ENCODE measurements at regions not wholly inside any gene's neighbourhood (a gene's known extent, or its start where the extent isn't known, plus 50 kb on each side); places are given as distances from the start of the nearest gene placed in this dataset.

- DNase-seq (ENCODE audit: low read depth, low spot score) = no peak
- no peak overlapping the region for H3K4me3 ChIP-seq (ENCODE audit: low read length)
Observed at GRCh38 chr10:10516346-10517130, 501.1 kb upstream of the CELF2 start.

GRCh38 chr10:10517866-10518265 is 499.8 kb upstream of the CELF2 start:
- no peak for DNase-seq (ENCODE audit: low read depth, low spot score)
- no peak overlapping the region for H3K4me3 ChIP-seq (ENCODE audit: low read length)

- no peak overlapping the region for H3K4me3 ChIP-seq (ENCODE audit: low read length)
- no peak for DNase-seq (ENCODE audit: low read depth, low spot score)
Observed at GRCh38 chr10:10519674-10520073, 498.0 kb upstream of the CELF2 start.

GRCh38 chr10:10520491-10521385 is 496.9 kb upstream of the CELF2 start:
- no peak overlapping the region for H3K4me3 ChIP-seq (ENCODE audit: low read length)
- DNase-seq (ENCODE audit: low read depth, low spot score) = no peak

- no peak overlapping the region for H3K4me3 ChIP-seq (ENCODE audit: low read length)
- DNase-seq (ENCODE audit: low read depth, low spot score) = no peak
Observed at GRCh38 chr10:10526846-10527245, 490.8 kb upstream of the CELF2 start.

GRCh38 chr10:10527861-10528562 is 489.7 kb upstream of the CELF2 start:
- DNase-seq (ENCODE audit: low read depth, low spot score) = no peak
- H3K4me3 ChIP-seq (ENCODE audit: low read length) = no peak overlapping the region

- no peak overlapping the region for H3K4me3 ChIP-seq (ENCODE audit: low read length)
- no peak for DNase-seq (ENCODE audit: low read depth, low spot score)
Observed at GRCh38 chr10:10528563-10528910, 489.1 kb upstream of the CELF2 start.

- H3K4me3 ChIP-seq (ENCODE audit: low read length) = no peak overlapping the region
- no peak for DNase-seq (ENCODE audit: low read depth, low spot score)
Observed at GRCh38 chr10:10530313-10530712, 487.4 kb upstream of the CELF2 start.

GRCh38 chr10:10532236-10532635 is 485.4 kb upstream of the CELF2 start:
- no peak for DNase-seq (ENCODE audit: low read depth, low spot score)
- no peak overlapping the region for H3K4me3 ChIP-seq (ENCODE audit: low read length)

GRCh38 chr10:10532826-10533225 is 484.8 kb upstream of the CELF2 start:
- H3K4me3 ChIP-seq (ENCODE audit: low read length) = no peak overlapping the region
- no peak for DNase-seq (ENCODE audit: low read depth, low spot score)

GRCh38 chr10:10533437-10533836 is 484.2 kb upstream of the CELF2 start:
- no peak overlapping the region for H3K4me3 ChIP-seq (ENCODE audit: low read length)
- DNase-seq (ENCODE audit: low read depth, low spot score) = no peak

GRCh38 chr10:10538326-10538725 is 479.3 kb upstream of the CELF2 start:
- no peak for DNase-seq (ENCODE audit: low read depth, low spot score)
- no peak overlapping the region for H3K4me3 ChIP-seq (ENCODE audit: low read length)

GRCh38 chr10:10540398-10540797 is 477.3 kb upstream of the CELF2 start:
- H3K4me3 ChIP-seq (ENCODE audit: low read length) = no peak overlapping the region
- DNase-seq (ENCODE audit: low read depth, low spot score) = no peak

GRCh38 chr10:10542477-10542876 is 475.2 kb upstream of the CELF2 start:
- no peak for DNase-seq (ENCODE audit: low read depth, low spot score)
- H3K4me3 ChIP-seq (ENCODE audit: low read length) = no peak overlapping the region

- H3K4me3 ChIP-seq (ENCODE audit: low read length) = no peak overlapping the region
- DNase-seq (ENCODE audit: low read depth, low spot score) = no peak
Observed at GRCh38 chr10:10544890-10545289, 472.8 kb upstream of the CELF2 start.

GRCh38 chr10:10545771-10546170 is 471.9 kb upstream of the CELF2 start:
- no peak for DNase-seq (ENCODE audit: low read depth, low spot score)
- H3K4me3 ChIP-seq (ENCODE audit: low read length) = no peak overlapping the region

- no peak overlapping the region for H3K4me3 ChIP-seq (ENCODE audit: low read length)
- no peak for DNase-seq (ENCODE audit: low read depth, low spot score)
Observed at GRCh38 chr10:10551596-10552301, 465.9 kb upstream of the CELF2 start.

GRCh38 chr10:10552948-10553347 is 464.7 kb upstream of the CELF2 start:
- H3K4me3 ChIP-seq (ENCODE audit: low read length) = no peak overlapping the region
- no peak for DNase-seq (ENCODE audit: low read depth, low spot score)

GRCh38 chr10:10564081-10564794 is 453.4 kb upstream of the CELF2 start:
- no peak for DNase-seq (ENCODE audit: low read depth, low spot score)

More at GRCh38 chr10:10564081-10564794, 453.4 kb upstream of the CELF2 start:
- no peak overlapping the region for H3K4me3 ChIP-seq (ENCODE audit: low read length)
